ENCODE measurements at regions not wholly inside any gene's neighbourhood (a gene's known extent, or its start where the extent isn't known, plus 50 kb on each side); places are given as distances from the start of the nearest gene placed in this dataset.

- no peak for DNase-seq
Measured at GRCh38 chr12:3336606-3337311, 154.2 kb upstream of the PRMT8 start.

GRCh38 chr12:3337944-3338343 is 153.1 kb upstream of the PRMT8 start:
- no peak for DNase-seq

- no peak for DNase-seq
Measured at GRCh38 chr12:3339221-3339620, 151.8 kb upstream of the PRMT8 start.

GRCh38 chr12:3341594-3341993 is 149.4 kb upstream of the PRMT8 start:
- no peak for DNase-seq

GRCh38 chr12:3342051-3342450 is 149.0 kb upstream of the PRMT8 start:
- DNase-seq = no peak

- DNase-seq = no peak
Measured at GRCh38 chr12:3348055-3348454, 142.9 kb upstream of the PRMT8 start.

GRCh38 chr12:3350432-3350831 is 140.6 kb upstream of the PRMT8 start:
- DNase-seq = no peak

- no peak for DNase-seq
Measured at GRCh38 chr12:3351731-3352130, 139.3 kb upstream of the PRMT8 start.

GRCh38 chr12:3352230-3352629 is 138.8 kb upstream of the PRMT8 start:
- no peak for DNase-seq

- no peak for DNase-seq
Measured at GRCh38 chr12:3353621-3354020, 137.4 kb upstream of the PRMT8 start.

GRCh38 chr12:3354586-3354985 is 136.4 kb upstream of the PRMT8 start:
- DNase-seq = no peak

GRCh38 chr12:3355378-3355900 is 135.6 kb upstream of the PRMT8 start:
- DNase-seq = no peak

- DNase-seq = no peak
Measured at GRCh38 chr12:3357950-3358525, 133.0 kb upstream of the PRMT8 start.

- no peak for DNase-seq
Measured at GRCh38 chr12:3359478-3359877, 131.5 kb upstream of the PRMT8 start.

GRCh38 chr12:3361146-3361545 is 129.9 kb upstream of the PRMT8 start:
- DNase-seq = no peak

- DNase-seq = peak; percentile 13 to 76
Measured at GRCh38 chr12:3362737-3363136, 128.3 kb upstream of the PRMT8 start.

GRCh38 chr12:3363608-3364007 is 127.4 kb upstream of the PRMT8 start:
- DNase-seq = no peak

- DNase-seq = no peak
Measured at GRCh38 chr12:3364226-3364625, 126.8 kb upstream of the PRMT8 start.

GRCh38 chr12:3364661-3365462 is 126.1 kb upstream of the PRMT8 start:
- DNase-seq = no peak

GRCh38 chr12:3365463-3366411 is 125.3 kb upstream of the PRMT8 start:
- no peak for DNase-seq

GRCh38 chr12:3366451-3367110 is 124.4 kb upstream of the PRMT8 start:
- no peak for DNase-seq

Measured in NCI-H187 (cell line).